GM12872 (cell line): ENCODE measurements at regions not wholly inside any gene's neighbourhood (a gene's known extent, or its start where the extent isn't known, plus 50 kb on each side); places are given as distances from the start of the nearest gene placed in this dataset.
A peak's percentile ranks its signal among the peaks of the same experiment; 100 is the strongest.

ENCODE experiments used
- TF ChIP-seq, protein P1 (sequence below): IDR thresholded peaks from 3 replicates; pipeline ENCODE4 v1.5.1; 2011; ENCODE audit warnings: low read depth, mild to moderate bottlenecking, low read length, moderate library complexity; ENCODE audit not compliant: insufficient read depth

DNA sequence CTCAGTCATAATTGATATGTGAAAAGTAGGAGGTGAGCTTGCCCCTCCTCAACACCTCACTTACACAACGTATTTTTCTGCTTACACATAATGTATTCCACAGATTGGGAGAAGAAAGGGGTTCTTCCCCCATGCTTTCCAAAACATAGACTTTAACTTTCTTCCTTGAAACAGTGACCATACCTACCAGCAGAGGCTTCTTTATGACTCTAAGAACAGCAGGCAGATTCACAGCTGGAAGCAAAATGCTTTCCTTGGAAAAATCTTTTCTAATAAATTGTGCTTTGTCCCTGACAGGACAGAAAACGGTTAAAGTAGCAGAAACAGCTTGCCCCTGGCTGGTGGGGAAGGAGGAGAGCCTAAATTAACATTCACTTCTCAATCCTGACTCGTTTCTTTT is 629.1 kb upstream of the IMPG1 start:
- TF ChIP-seq, protein P1, sequence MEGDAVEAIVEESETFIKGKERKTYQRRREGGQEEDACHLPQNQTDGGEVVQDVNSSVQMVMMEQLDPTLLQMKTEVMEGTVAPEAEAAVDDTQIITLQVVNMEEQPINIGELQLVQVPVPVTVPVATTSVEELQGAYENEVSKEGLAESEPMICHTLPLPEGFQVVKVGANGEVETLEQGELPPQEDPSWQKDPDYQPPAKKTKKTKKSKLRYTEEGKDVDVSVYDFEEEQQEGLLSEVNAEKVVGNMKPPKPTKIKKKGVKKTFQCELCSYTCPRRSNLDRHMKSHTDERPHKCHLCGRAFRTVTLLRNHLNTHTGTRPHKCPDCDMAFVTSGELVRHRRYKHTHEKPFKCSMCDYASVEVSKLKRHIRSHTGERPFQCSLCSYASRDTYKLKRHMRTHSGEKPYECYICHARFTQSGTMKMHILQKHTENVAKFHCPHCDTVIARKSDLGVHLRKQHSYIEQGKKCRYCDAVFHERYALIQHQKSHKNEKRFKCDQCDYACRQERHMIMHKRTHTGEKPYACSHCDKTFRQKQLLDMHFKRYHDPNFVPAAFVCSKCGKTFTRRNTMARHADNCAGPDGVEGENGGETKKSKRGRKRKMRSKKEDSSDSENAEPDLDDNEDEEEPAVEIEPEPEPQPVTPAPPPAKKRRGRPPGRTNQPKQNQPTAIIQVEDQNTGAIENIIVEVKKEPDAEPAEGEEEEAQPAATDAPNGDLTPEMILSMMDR = no peak

DNA sequence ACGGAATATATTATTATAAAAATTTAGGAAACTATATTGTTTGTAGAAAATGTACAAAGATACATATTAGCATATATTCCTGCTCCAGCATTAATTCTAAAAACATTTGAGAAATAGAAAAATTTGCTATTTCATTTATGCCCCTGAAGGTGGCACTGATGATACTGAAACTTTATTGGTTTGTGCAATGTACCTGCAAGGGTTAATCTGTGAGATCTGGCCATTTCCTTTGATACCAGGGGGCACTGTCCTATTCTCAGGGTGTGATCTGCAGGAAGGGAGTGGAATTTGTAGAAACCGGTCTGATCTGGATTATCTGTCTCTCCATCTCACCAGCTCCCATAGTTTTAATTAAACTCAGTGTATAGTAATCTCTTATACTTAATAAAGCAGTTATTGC is 625.1 kb upstream of the IMPG1 start:
- TF ChIP-seq, protein P1 = no peak

DNA sequence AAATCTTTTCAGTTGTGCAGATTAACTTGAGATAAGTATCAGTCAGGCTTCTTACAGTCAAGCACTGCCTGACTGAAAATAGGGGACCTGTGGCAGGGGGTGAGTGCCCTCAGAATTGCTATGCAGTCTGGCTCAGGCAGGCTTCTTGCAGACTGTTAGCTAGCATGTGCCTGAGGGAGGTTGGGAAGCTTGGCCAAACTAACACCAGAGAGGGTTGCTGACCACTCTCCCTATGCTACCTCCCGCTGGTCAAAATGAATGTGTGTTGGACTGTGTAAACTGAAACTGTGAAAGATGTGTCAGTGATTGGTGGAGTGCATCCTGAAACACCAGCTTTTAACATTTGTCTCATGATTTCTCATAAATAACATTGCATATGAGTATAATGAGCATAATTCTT is 622.3 kb upstream of the IMPG1 start:
- TF ChIP-seq, protein P1 = no peak

DNA sequence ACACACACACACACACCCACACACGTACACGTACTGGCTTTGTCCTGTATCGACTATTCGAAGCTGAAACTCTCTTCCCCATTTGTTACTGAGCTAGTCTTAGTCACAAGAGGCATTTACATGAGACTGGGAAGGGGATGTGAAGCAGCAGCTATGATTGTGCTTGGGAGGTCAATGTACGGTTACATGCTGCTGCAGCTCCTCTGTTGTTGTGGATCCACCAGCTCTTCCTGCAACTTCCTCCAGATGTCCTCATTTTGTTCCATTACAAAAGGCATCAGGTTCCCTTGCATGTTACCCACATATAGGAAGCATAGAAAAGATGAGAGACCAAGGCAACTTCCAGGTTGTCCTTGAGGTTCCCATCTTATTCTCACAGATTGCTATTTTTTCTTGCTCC is 612.4 kb upstream of the IMPG1 start:
- TF ChIP-seq, protein P1 = no peak

DNA sequence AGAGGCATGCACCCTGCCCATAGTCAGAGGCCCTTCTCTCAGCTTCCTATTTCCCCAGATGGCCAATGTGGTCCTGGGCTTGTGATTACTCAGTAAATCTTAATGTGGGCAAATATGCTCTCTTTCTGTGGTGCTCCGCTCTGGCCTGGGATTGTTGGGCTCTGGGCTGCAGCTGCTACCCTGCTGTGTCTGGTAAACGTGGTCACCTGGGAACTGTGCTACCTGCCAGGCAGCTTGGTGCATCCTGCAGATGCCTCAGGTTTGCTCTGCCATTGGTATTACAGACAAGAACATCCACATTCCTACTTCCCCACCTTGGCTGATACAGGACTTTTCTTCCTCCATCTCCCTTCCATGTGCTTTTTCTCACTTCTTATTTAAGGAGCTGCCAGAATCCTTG is 611.5 kb upstream of the IMPG1 start:
- TF ChIP-seq, protein P1 = no peak

DNA sequence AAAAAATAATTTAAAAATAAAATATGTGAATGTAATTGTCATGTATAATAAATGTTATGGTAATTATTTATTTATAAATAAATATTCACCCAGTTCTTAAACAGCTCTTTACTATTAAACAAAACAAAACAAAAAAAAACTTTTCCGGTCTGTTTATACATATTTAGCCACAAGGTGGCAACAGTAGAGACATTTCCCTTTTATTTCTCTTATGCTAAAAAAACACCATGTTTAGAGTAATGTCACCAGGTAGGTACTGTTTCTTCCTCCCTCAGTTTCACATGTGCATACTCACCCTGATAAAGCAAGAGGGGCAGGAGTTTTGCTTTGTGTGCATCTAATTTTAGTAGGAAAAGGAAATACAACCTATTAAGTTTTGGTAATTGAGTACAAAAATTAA is 610.4 kb upstream of the IMPG1 start:
- TF ChIP-seq, protein P1 = peak; percentile 30; the same call in 1 of the 3 replicates

DNA sequence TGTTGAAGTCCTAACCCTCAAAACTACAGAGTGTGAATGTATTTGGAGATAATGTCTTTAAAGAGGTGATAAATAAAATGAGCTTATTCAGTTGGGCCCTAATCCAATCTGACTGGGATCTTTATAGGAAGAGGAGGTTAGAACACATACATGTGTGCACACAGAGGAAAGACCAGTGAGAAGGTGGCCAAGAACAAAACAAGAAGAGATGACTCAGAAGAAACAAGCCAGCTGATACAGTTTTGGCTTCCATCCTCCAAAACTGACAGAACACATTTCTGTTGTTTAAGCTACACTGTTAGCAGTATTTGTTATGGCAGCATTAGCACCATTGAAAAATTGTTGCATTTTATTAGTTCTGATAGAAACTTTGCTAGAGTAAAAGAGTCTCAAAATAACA is 609.3 kb upstream of the IMPG1 start:
- TF ChIP-seq, protein P1 = no peak

DNA sequence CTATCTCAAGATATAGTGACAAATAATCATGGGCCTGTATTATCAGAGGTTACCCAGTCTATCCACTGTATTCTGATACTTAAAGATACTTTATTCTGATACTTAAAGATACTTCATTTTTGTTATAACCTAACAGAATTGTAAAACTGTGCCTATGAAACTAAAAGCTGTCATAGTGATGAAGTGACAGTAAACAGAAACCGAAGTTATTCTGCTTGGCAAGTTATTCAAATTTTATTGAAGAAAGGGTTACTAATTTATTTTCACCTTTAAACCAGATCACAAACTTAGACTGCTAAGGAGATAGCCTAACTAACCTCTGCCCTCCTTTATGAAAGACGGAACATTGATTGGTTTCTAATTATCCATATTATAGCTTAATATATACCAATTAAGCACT is 604.6 kb upstream of the IMPG1 start:
- TF ChIP-seq, protein P1 = no peak
